ENCODE measurements at regions not wholly inside any gene's neighbourhood (a gene's known extent, or its start where the extent isn't known, plus 50 kb on each side); places are given as distances from the start of the nearest gene placed in this dataset.
"Not testable (repeated sequence)": the region's sequence is repeated elsewhere in the genome, so short reads cannot be mapped to it uniquely, and the experiment has no call there.

DNA sequence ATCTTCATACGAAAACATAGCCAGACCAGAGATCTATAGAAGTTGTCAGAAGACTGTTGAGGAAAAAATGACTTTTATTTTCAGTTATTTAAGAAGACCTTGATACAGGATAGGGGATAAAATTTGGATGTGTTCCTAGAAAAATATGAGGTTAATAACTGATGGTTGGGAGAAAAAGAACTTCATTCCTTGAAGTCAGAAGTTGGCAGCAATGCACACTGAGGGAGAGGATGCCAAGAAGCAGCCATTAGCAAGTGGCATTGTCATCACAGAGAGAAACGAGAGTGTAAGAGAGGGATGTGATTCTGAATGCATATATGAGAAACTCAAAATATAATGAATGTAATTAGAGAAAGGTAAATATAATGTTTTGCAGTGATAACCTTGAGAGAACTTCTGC, 382.1 kb upstream of the EPHA5 start:
- no peak for DNase-seq (ENCODE audit: low read depth in 2 of 2)

- DNase-seq (ENCODE audit: low read depth in 2 of 2): no peak
These were observed 378.6 kb upstream of the EPHA5 start for GRCh38 chr4:66048861-66049260.

- no peak for DNase-seq (ENCODE audit: low read depth in 2 of 2)
These were observed 375.6 kb upstream of the EPHA5 start for GRCh38 chr4:66045913-66046312.

GRCh38 chr4:66035701-66036100, 365.4 kb upstream of the EPHA5 start:
- no peak for DNase-seq (ENCODE audit: low read depth in 2 of 2)

GRCh38 chr4:66034671-66035070, 364.4 kb upstream of the EPHA5 start:
- DNase-seq (ENCODE audit: low read depth in 2 of 2): no peak

DNA sequence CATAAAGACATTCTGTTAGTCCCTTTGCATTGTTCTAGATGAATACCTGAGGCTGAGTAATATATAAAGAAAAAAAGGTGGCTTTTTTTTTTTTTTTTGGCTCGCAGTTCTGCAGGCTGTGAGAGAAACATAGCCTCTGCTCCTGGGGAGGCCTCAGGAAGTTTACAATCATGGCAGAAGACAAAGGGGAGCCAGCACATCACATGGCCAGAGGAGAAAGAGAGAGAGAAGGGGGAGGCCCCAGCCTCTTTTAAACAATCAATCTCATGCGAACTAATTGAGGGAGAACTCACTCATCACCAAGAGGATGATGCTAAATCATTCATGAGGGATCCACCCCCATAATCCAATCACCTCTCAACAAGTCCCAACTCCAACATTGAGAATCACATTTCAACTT, 364.0 kb upstream of the EPHA5 start:
- DNase-seq (ENCODE audit: low read depth in 2 of 2): no peak

DNA sequence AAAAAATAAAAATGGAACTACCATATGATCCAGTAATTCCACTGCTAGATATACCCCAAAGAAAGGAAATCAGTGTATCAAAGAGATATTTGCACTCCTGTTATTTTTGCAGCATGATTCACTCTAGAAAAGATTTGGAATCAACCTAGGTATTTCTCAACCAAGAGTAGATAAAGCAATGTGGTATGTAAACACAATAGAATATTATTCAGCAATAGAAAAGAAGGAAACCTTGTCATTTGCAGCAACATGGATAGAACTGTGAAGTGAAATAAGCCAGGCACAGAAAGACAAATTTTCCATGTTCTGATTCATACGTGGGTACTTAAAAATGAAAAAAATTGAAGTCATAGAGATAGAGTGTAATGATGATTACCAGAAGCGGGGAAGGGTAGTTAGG, 362.3 kb upstream of the EPHA5 start:
- no peak for DNase-seq (ENCODE audit: low read depth in 2 of 2)

DNA sequence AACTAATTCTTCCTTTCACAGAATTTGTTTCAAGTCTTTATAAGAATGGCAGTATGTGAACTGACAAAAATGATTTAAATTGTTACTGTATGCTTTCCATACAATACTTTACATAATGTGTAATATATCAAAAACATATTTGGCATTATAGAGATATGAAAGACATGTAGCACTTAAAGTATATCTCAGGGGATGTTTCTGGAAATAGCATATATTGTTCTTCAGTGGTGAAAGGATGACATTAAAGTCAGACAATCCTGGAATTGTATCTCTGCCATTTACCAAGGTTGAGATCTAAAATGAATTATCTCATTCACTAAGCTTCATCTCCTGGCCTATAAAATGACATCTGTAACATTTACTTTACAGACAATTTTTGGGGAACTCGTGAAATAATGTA, 358.4 kb upstream of the EPHA5 start:
- no peak for DNase-seq (ENCODE audit: low read depth in 2 of 2)

GRCh38 chr4:66023061-66023460, 352.8 kb upstream of the EPHA5 start:
- no peak for DNase-seq (ENCODE audit: low read depth in 2 of 2)

GRCh38 chr4:66017671-66018070, 347.4 kb upstream of the EPHA5 start:
- no peak for DNase-seq (ENCODE audit: low read depth in 2 of 2)

- DNase-seq (ENCODE audit: low read depth in 2 of 2): no peak
These were observed 346.0 kb upstream of the EPHA5 start for GRCh38 chr4:66016240-66016639.

DNA sequence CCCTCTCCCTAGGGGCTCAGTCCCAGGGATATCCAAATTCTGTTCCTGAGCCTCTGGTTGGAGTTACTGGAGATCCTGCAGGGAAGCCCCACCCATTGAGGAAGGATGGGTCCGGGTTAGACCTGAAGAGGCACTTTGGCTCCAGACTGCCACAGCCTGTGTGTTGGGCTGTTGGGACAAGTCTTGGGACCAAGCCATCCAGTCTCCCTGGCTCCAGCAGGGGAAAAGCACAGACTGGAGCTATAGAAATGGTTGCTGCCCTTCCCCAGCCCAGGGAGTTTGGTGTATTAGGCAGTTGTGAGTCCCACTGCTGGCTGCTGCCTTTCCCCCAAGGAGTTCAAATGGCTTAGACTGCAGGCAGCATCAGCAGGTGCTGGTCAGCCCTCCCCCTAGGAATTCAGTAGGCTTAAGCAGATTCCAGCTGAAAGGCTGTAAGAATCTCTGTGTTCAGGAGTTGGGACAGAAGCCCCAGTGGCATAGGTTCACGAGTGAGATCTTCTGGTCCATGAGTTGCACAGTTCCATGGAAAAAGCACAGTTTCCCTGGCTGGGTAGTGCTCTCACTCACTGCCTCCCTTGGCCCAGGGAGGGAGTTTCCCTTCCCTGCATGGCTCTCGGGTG, 344.0 kb upstream of the EPHA5 start:
- no peak for DNase-seq (ENCODE audit: low read depth in 2 of 2)

DNA sequence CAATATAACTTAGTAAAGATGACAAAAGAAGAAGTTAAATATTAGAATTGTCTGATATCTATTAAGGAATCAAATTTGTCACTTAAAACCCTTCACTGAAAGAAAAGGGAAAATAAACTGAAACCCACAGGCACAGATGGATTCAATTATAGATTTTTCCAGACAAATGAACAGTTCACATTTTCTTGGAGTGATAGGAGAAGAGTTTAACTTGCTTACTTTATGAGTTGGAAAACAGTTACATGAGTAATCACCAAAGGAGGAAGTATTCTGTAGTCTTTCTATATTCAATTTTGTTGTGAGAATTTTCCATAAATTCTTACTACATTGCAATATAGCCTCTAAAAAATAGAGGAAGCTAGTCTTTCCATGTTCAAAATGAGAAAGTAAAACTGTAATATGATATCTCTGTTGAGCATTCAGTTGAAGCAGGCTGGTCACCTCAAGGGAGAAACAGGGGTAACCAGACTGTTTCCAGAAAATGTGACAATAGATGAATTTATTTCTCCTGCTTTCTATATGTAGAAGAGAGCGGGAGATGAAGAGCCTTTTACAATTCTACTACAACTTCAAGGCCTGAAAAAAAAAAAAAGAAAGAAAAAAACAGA, 330.3 kb upstream of the EPHA5 start:
- no peak for DNase-seq (ENCODE audit: low read depth in 2 of 2)

DNA sequence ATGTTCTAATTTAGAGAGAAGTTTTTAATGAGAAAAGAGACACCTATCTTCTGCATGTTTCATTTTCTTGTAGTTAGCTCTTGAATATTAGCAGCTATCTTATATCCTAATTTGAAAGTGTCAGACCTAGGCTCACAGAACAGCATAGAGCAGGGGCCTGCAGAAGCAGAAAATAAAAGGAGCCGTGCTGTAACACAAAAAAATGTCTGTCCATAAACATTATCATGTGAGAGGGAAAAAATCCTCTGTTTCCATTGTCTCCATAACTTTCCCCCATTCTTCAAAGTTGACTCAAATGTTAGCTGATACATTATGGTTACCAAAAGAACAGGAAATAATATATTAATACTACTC, 329.2 kb upstream of the EPHA5 start:
- no peak for DNase-seq (ENCODE audit: low read depth in 2 of 2)

DNA sequence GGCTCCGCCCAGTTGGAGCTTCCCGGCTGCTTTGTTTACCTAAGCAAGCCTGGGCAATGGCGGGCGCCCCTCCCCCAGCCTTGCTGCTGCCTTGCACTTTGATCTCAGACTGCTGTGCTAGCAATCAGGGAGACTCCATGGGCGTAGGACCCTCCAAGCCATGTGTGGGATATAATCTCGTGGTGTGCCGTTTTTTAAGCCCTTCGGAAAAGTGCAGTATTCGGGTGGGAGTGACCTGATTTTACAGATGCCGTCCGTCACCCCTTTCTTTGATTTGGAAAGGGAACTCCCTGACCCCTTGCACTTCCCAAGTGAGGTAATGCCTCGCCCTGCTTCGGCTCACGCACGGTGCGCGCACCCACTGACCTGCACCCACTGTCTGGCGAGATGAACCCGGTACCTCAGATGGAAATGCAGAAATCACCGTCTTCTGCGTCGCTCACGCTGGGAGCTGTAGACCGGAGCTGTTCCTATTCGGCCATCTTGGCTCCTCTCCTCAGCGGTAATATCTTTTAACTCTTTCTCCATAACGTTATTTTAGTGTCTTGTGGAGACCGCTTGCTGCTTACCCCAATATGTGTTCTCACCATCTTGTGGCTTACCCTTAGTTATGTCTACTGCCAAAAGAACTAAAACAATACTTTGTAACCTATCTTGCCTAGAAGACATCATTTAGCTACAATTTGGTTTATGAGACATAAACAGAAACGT, 328.7 kb upstream of the EPHA5 start:
- not testable (repeated sequence) for DNase-seq (ENCODE audit: low read depth in 2 of 2)

DNA sequence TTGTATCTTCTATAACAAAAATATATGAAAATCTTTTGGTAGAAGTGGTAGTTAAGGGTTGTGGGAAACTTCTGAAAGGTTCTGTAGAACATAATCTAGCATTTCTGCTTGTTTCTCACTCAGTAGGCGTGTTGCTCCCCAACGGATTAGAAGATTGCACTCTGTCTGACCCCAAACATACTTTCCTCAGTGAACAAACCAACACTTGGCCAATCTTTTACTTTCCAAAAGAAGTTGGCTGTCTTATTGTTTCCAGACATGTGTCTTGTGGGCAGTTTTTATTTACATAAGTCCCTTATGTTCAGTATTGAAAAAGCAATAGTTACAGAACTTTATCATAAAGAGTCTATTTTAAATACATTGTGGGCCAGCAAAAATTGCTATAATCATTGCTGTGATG, 312.8 kb upstream of the EPHA5 start:
- no peak for DNase-seq (ENCODE audit: low read depth in 2 of 2)

DNA sequence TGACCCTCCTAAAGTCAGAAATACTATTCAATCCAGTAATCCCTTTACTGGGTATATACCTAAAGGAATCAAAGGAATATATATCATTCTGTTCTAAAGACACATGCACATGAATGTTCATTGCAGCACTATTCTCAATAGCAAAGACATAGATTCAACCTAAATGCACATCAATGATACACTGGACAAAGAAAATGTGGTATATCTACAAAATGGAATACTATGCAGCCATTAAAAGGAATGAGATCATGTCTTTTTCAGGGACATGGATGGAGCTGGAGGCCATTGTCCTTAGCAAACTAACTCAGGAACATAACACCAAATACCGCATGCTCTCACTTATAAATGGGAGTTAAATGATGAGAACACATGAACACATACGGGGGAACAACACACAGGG, 306.0 kb upstream of the EPHA5 start:
- DNase-seq (ENCODE audit: low read depth in 2 of 2): no peak

GRCh38 chr4:65973186-65973585, 302.9 kb upstream of the EPHA5 start:
- no peak for DNase-seq (ENCODE audit: low read depth in 2 of 2)

DNA sequence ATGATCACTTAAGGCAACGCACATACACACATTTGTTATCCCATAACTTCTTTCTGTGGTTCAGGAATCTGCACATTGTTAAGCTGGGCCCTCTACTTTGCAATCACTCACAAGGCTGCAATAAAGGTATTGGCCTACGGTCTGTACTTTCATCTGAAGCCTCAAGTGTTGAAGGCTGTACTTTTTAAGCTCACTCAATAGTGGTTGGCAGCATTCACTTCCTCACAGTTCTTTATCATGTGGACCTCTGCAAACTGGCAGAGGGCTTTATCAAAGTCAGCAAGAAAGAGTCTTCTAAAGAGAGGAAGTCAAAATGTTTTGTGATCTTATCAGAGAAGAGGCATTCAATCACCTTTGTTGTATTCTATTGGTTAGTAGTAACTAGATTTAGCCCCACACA, 301.4 kb upstream of the EPHA5 start:
- no peak for DNase-seq (ENCODE audit: low read depth in 2 of 2)

GRCh38 chr4:65968831-65969558, 298.7 kb upstream of the EPHA5 start:
- DNase-seq (ENCODE audit: low read depth in 2 of 2): no peak

DNA sequence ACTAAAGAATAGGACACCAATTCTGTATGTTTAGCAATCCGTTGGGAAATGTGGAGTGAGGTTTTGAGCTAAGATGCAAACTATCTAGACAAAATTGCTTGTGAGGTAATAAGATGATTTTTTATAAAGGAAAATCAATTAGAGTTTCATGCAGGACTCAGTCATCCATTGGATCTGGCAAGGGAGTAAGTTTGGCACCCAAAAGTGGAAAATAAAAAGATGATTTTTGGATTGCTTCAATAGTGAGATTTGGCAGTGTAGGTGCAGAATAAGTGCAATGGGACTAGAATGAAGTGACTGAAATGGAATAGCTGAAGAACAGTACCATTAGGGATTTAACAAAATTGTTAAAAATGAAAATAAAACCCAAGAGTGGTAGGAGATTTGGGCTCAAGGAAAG, 290.5 kb upstream of the EPHA5 start:
- no peak for DNase-seq (ENCODE audit: low read depth in 2 of 2)

- DNase-seq (ENCODE audit: low read depth in 2 of 2): no peak
These were observed 284.1 kb upstream of the EPHA5 start for GRCh38 chr4:65954416-65954815.

GRCh38 chr4:65951177-65951576, 280.9 kb upstream of the EPHA5 start:
- DNase-seq (ENCODE audit: low read depth in 2 of 2): no peak

All from fibroblast of skin of left biceps (primary cell).